ENCODE measurements at regions not wholly inside any gene's neighbourhood (a gene's known extent, or its start where the extent isn't known, plus 50 kb on each side); places are given as distances from the start of the nearest gene placed in this dataset.

GRCh38 chr14:95445161-95445560 is 71.3 kb downstream of the SYNE3 start:
- ChIA-PET CTCF (interaction anchor here (0.9 to 1.8 kb wide), 4 partner anchors 8 to 82 kb away, joined by 3 to 11 read pairs (median 7); no protein-coding TSS in a partner anchor), POLR2A (interaction anchor here (1.6 kb wide), 1 partner anchor 82 kb away, joined by 3 read pairs; no protein-coding TSS in a partner anchor)

- POLR2A ChIA-PET, result interaction anchor here (1.6 kb wide), 1 partner anchor 83 kb away, joined by 3 read pairs; no protein-coding TSS in a partner anchor
- CTCF ChIA-PET, result interaction anchor here (0.9 to 3.6 kb wide), 8 partner anchors 8 to 240 kb away, joined by 3 to 21 read pairs (median 7); partner anchors contain the start of genes GLRX5 and SYNE3
Measured at GRCh38 chr14:95444132-95445129, 72.0 kb downstream of the SYNE3 start.

- POLR2A ChIA-PET, result no interaction called here
Measured at GRCh38 chr14:95442633-95443021, 73.8 kb downstream of the SYNE3 start.

GRCh38 chr14:95442016-95442632 is 74.3 kb downstream of the SYNE3 start:
- POLR2A ChIA-PET, result no interaction called here
- CTCF ChIA-PET, result interaction anchor here (0.8 to 3.6 kb wide), 17 partner anchors 11 to 121 kb away, joined by 3 to 21 read pairs (median 4); partner anchors contain the start of genes GLRX5 and SYNE3

More at GRCh38 chr14:95442633-95443021, 73.8 kb downstream of the SYNE3 start:
- CTCF ChIA-PET, result interaction anchor here (0.8 to 3.6 kb wide), 17 partner anchors 11 to 120 kb away, joined by 3 to 21 read pairs (median 4); partner anchors contain the start of genes GLRX5 and SYNE3

GRCh38 chr14:95440951-95441350 is 75.5 kb downstream of the SYNE3 start:
- POLR2A ChIA-PET, result no interaction called here
- CTCF ChIA-PET, result interaction anchor here (1.2 to 1.8 kb wide), 2 partner anchors 13 to 87 kb away, joined by 5 to 9 read pairs; no protein-coding TSS in a partner anchor

GRCh38 chr14:95440496-95440895 is 76.0 kb downstream of the SYNE3 start:
- CTCF ChIA-PET, result interaction anchor here (1.2 kb wide), 1 partner anchor 87 kb away, joined by 5 read pairs; no protein-coding TSS in a partner anchor
- POLR2A ChIA-PET, result no interaction called here

- CTCF ChIA-PET, result interaction anchor here (1.2 kb wide), 1 partner anchor 88 kb away, joined by 5 read pairs; no protein-coding TSS in a partner anchor
- POLR2A ChIA-PET, result no interaction called here
Measured at GRCh38 chr14:95439881-95440280, 76.6 kb downstream of the SYNE3 start.

- ChIA-PET CTCF (interaction anchor here (1.2 to 1.6 kb wide), 2 partner anchors 89 to 90 kb away, joined by 3 to 4 read pairs; no protein-coding TSS in a partner anchor), POLR2A (no interaction called here)
Measured at GRCh38 chr14:95437715-95438114, 78.7 kb downstream of the SYNE3 start.

GRCh38 chr14:95436354-95436753 is 80.1 kb downstream of the SYNE3 start:
- CTCF ChIA-PET, result interaction anchor here (1.1 kb wide), 1 partner anchor 9 kb away, joined by 5 read pairs; no protein-coding TSS in a partner anchor

GRCh38 chr14:95434121-95434520 is 82.3 kb downstream of the SYNE3 start:
- CTCF ChIA-PET, result no interaction called here
- POLR2A ChIA-PET, result no interaction called here

More at GRCh38 chr14:95436354-95436753, 80.1 kb downstream of the SYNE3 start:
- POLR2A ChIA-PET, result no interaction called here

- ChIA-PET POLR2A (no interaction called here), CTCF (no interaction called here)
Measured at GRCh38 chr14:95433094-95433478, 83.4 kb downstream of the SYNE3 start.

GRCh38 chr14:95432144-95433093 is 84.0 kb downstream of the SYNE3 start:
- ChIA-PET CTCF (interaction anchor here (1.0 kb wide), 1 partner anchor 101 kb away, joined by 3 read pairs; no protein-coding TSS in a partner anchor), POLR2A (no interaction called here)

GRCh38 chr14:95431199-95432143 is 85.0 kb downstream of the SYNE3 start:
- CTCF ChIA-PET, result interaction anchor here (1.0 kb wide), 1 partner anchor 102 kb away, joined by 3 read pairs; no protein-coding TSS in a partner anchor
- POLR2A ChIA-PET, result no interaction called here

- CTCF ChIA-PET, result interaction anchor here (1.6 kb wide), 1 partner anchor 99 kb away, joined by 7 read pairs; no protein-coding TSS in a partner anchor
- POLR2A ChIA-PET, result no interaction called here
Measured at GRCh38 chr14:95428557-95428956, 87.9 kb downstream of the SYNE3 start.

GRCh38 chr14:95426116-95426475 is 90.4 kb downstream of the SYNE3 start:
- ChIA-PET POLR2A (no interaction called here), CTCF (interaction anchor here (0.8 to 1.9 kb wide), 4 partner anchors 9 to 97 kb away, joined by 3 to 5 read pairs (median 4); no protein-coding TSS in a partner anchor)

- ChIA-PET CTCF (no interaction called here), POLR2A (no interaction called here)
Measured at GRCh38 chr14:95425369-95426115, 90.9 kb downstream of the SYNE3 start.

- CTCF ChIA-PET, result no interaction called here
- POLR2A ChIA-PET, result no interaction called here
Measured at GRCh38 chr14:95424529-95424928, 91.9 kb downstream of the SYNE3 start.
